ENCODE measurements at regions not wholly inside any gene's neighbourhood (a gene's known extent, or its start where the extent isn't known, plus 50 kb on each side); places are given as distances from the start of the nearest gene placed in this dataset.

- ChIA-PET POLR2A (no interaction called here), CTCF (no interaction called here)
- Mint-ChIP-seq H3K27ac (no peak overlapping the region), H3K36me3 (ENCODE audit: low read depth) (no peaks in the 10 kb centered on the region), H3K9me3 (no peaks in the 10 kb centered on the region), H3K27me3 (peaks cover 22% of the 10 kb centered on the region), H3K4me3 (no peak overlapping the region), H3K4me1 (no peaks in the 10 kb centered on the region)
- no peak for ATAC-seq (ENCODE audit: low read depth)
- intact Hi-C loops (cut with micrococcal nuclease), result no loop called here
- no peak for DNase-seq
- no peak for TF ChIP-seq CTCF (IDR thresholded peaks at IDR 0.05)
Observed at GRCh38 chr6:44672841-44673240, 285.3 kb downstream of the CDC5L start.

- Mint-ChIP-seq H3K4me3 (no peak overlapping the region), H3K27me3 (peaks cover 14% of the 10 kb centered on the region), H3K4me1 (no peaks in the 10 kb centered on the region), H3K27ac (no peak overlapping the region), H3K36me3 (ENCODE audit: low read depth) (no peaks in the 10 kb centered on the region), H3K9me3 (no peaks in the 10 kb centered on the region)
- ChIA-PET CTCF (no interaction called here), POLR2A (no interaction called here)
- intact Hi-C loops (cut with micrococcal nuclease), result no loop called here
- DNase-seq (no peak), ATAC-seq (ENCODE audit: low read depth) (no peak)
- TF ChIP-seq CTCF (IDR thresholded peaks at IDR 0.05), result no peak
Observed at GRCh38 chr6:44674226-44675155, 287.0 kb downstream of the CDC5L start.

GRCh38 chr6:44675449-44675848 is 287.9 kb downstream of the CDC5L start:
- Mint-ChIP-seq H3K27me3 (peaks cover 14% of the 10 kb centered on the region), H3K4me1 (no peaks in the 10 kb centered on the region), H3K36me3 (ENCODE audit: low read depth) (no peaks in the 10 kb centered on the region), H3K9me3 (no peaks in the 10 kb centered on the region), H3K4me3 (no peak overlapping the region), H3K27ac (no peak overlapping the region)
- intact Hi-C loops (cut with micrococcal nuclease), result no loop called here
- POLR2A ChIA-PET, result no interaction called here
- DNase-seq, result no peak
- CTCF ChIA-PET, result interaction anchor here (1.1 kb wide), 1 partner anchor 18 kb away, joined by 3 read pairs; no protein-coding TSS in a partner anchor
- no peak for ATAC-seq (ENCODE audit: low read depth)
- TF ChIP-seq CTCF (IDR thresholded peaks at IDR 0.05), result no peak

GRCh38 chr6:44676246-44676790 is 288.8 kb downstream of the CDC5L start:
- Mint-ChIP-seq H3K27ac (no peak overlapping the region), H3K4me3 (no peak overlapping the region), H3K36me3 (ENCODE audit: low read depth) (no peaks in the 10 kb centered on the region), H3K9me3 (no peaks in the 10 kb centered on the region), H3K27me3 (peaks cover 15% of the 10 kb centered on the region), H3K4me1 (no peaks in the 10 kb centered on the region)
- POLR2A ChIA-PET, result no interaction called here
- intact Hi-C loops (cut with micrococcal nuclease), result no loop called here
- ATAC-seq (ENCODE audit: low read depth), result no peak
- CTCF ChIA-PET, result interaction anchor here (1.1 kb wide), 1 partner anchor 19 kb away, joined by 3 read pairs; no protein-coding TSS in a partner anchor
- no peak for TF ChIP-seq CTCF (IDR thresholded peaks at IDR 0.05)
- no peak for DNase-seq

- Mint-ChIP-seq H3K9me3 (no peaks in the 10 kb centered on the region), H3K27me3 (peaks cover 15% of the 10 kb centered on the region), H3K4me3 (no peak overlapping the region), H3K27ac (no peak overlapping the region), H3K36me3 (ENCODE audit: low read depth) (no peaks in the 10 kb centered on the region), H3K4me1 (no peaks in the 10 kb centered on the region)
- intact Hi-C loops (cut with micrococcal nuclease), result no loop called here
- ATAC-seq (ENCODE audit: low read depth), result no peak
- ChIA-PET POLR2A (no interaction called here), CTCF (no interaction called here)
- no peak for TF ChIP-seq CTCF (IDR thresholded peaks at IDR 0.05)
- no peak for DNase-seq
Observed at GRCh38 chr6:44676826-44677433, 289.4 kb downstream of the CDC5L start.
